H9 (cell line): ENCODE measurements at regions not wholly inside any gene's neighbourhood (a gene's known extent, or its start where the extent isn't known, plus 50 kb on each side); places are given as distances from the start of the nearest gene placed in this dataset.

ENCODE experiments used
- DNase-seq: peaks from one replicate; pipeline ENCODE4 v3.0.0-alpha.2; 2017
- H2AFZ ChIP-seq: one replicate; pipeline ENCODE4 v1.6.1; 2013; ENCODE audit warnings: mild to moderate bottlenecking, low read length, control low read depth, moderate library complexity
- H2AK5ac ChIP-seq: 2 replicates; pipeline ENCODE4 v1.6.1; 2013; ENCODE audit warnings: low read length, control low read depth, mixed read lengths; ENCODE audit not compliant: insufficient read length
- H2BK120ac ChIP-seq: one replicate; pipeline ENCODE4 v1.6.1; 2013; ENCODE audit warnings: low read depth, mild to moderate bottlenecking, low read length, control low read depth, inconsistent platforms; ENCODE audit not compliant: poor library complexity, severe bottlenecking
- H2BK12ac ChIP-seq: 2 replicates; pipeline ENCODE4 v1.6.1; 2013; ENCODE audit warnings: low read length, control low read depth, mixed read lengths, low read depth; ENCODE audit not compliant: insufficient read length
- H2BK15ac ChIP-seq: 2 replicates; pipeline ENCODE4 v1.6.1; 2013; ENCODE audit warnings: low read depth, low read length, control low read depth
- H2BK20ac ChIP-seq: one replicate; pipeline ENCODE4 v1.6.1; 2013; ENCODE audit warnings: low read depth, mild to moderate bottlenecking, low read length, control low read depth, inconsistent platforms; ENCODE audit not compliant: poor library complexity, severe bottlenecking
- H2BK5ac ChIP-seq: 2 replicates; pipeline ENCODE4 v1.6.1; 2013; ENCODE audit warnings: low read length, control low read depth, mixed read lengths; ENCODE audit not compliant: insufficient read length
- H3K14ac ChIP-seq: 2 replicates; pipeline ENCODE4 v1.6.1; 2013; ENCODE audit warnings: low read length, control low read depth; ENCODE audit not compliant: insufficient read depth
- H3K18ac ChIP-seq: 2 replicates; pipeline ENCODE4 v1.6.1; 2013; ENCODE audit warnings: low read depth, mild to moderate bottlenecking, mixed read lengths, low read length, control low read depth; ENCODE audit not compliant: insufficient read length
- H3K23ac ChIP-seq: 2 replicates; pipeline ENCODE4 v1.6.1; 2013; ENCODE audit warnings: low read length, control low read depth, mixed read lengths, low read depth; ENCODE audit not compliant: insufficient read length
- H3K23me2 ChIP-seq: 2 replicates; pipeline ENCODE4 v1.6.1; 2013; ENCODE audit warnings: low read depth, mild to moderate bottlenecking, mixed read lengths, low read length, control low read depth; ENCODE audit not compliant: insufficient read length, poor library complexity, severe bottlenecking
- H3K27ac ChIP-seq: 2 replicates; pipeline ENCODE4 v1.5.1; 2013; ENCODE audit warnings: low read length, control low read depth, mixed read lengths, low read depth; ENCODE audit not compliant: insufficient read length
- H3K27me3 ChIP-seq: 2 replicates; pipeline ENCODE4 v1.6.1; 2013; ENCODE audit warnings: low read length, control low read depth, inconsistent platforms; ENCODE audit not compliant: insufficient read depth
- H3K4ac ChIP-seq: 2 replicates; pipeline ENCODE4 v1.6.1; 2013; ENCODE audit warnings: low read depth, mild to moderate bottlenecking, control low read depth, inconsistent platforms, low read length, moderate library complexity
- H3K4me1 ChIP-seq: 2 replicates; pipeline ENCODE4 v1.6.1; 2013; ENCODE audit warnings: low read length, control low read depth, inconsistent platforms; ENCODE audit not compliant: insufficient read depth
- H3K4me2 ChIP-seq: 2 replicates; pipeline ENCODE4 v1.6.1; 2013; ENCODE audit warnings: low read length, control low read depth, mixed read lengths; ENCODE audit not compliant: insufficient read length, insufficient read depth
- H3K56ac ChIP-seq: 2 replicates; pipeline ENCODE4 v1.6.1; 2013; ENCODE audit warnings: low read depth, mild to moderate bottlenecking, mixed read lengths, low read length, control low read depth; ENCODE audit not compliant: insufficient read length
- H3K79me1 ChIP-seq: 2 replicates; pipeline ENCODE4 v1.6.1; 2013; ENCODE audit warnings: low read depth, mild to moderate bottlenecking, moderate library complexity, low read length, control low read depth, inconsistent platforms; ENCODE audit not compliant: insufficient read depth, poor library complexity, severe bottlenecking
- H3K79me2 ChIP-seq: 2 replicates; pipeline ENCODE4 v1.6.1; 2013; ENCODE audit warnings: low read length, control low read depth, inconsistent platforms; ENCODE audit not compliant: insufficient read depth
- H3K9ac ChIP-seq: 2 replicates; pipeline ENCODE4 v1.6.1; 2013; ENCODE audit warnings: low read length, control low read depth, mixed read lengths; ENCODE audit not compliant: insufficient read length; ENCODE audit errors: extremely low read depth
- H3K9me3 ChIP-seq: one replicate; pipeline ENCODE4 v1.6.1; 2013; ENCODE audit warnings: low read depth, low read length, inconsistent platforms; ENCODE audit not compliant: control insufficient read depth
- H3T11ph ChIP-seq: one replicate; pipeline ENCODE4 v1.6.1; 2013; ENCODE audit warnings: mild to moderate bottlenecking, low read length, control low read depth, inconsistent platforms
- H4K20me1 ChIP-seq: one replicate; pipeline ENCODE4 v1.6.1; 2013; ENCODE audit not compliant: control insufficient read depth, insufficient read length, insufficient read depth
- H4K5ac ChIP-seq: 2 replicates; pipeline ENCODE4 v1.6.1; 2013; ENCODE audit warnings: low read depth, mild to moderate bottlenecking, mixed read lengths, low read length, control low read depth; ENCODE audit not compliant: insufficient read length
- H4K8ac ChIP-seq: replicated peaks from 2 replicates; pipeline ENCODE4 v1.6.1; 2013; ENCODE audit warnings: low read length, control low read depth, mixed read lengths, low read depth; ENCODE audit not compliant: insufficient read length
- H4K91ac ChIP-seq: 2 replicates; pipeline ENCODE4 v1.6.1; 2013; ENCODE audit warnings: low read depth, mild to moderate bottlenecking, moderate library complexity, mixed read lengths, low read length, control low read depth; ENCODE audit not compliant: insufficient read length
- H3K27ac Mint-ChIP-seq, 3 experiments: 2 replicates in 2 of 3; 3 replicates in 1 of 3; pipeline ENCODE4 v1.8.0; 2020 to 2021; ENCODE audit warnings: mixed read lengths in 3 of 3, mild to moderate bottlenecking in 1 of 3, moderate library complexity in 1 of 3
- H3K27me3 Mint-ChIP-seq: 2 replicates; pipeline ENCODE4 v1.8.0; 2021; ENCODE audit warnings: low read depth, mild to moderate bottlenecking, moderate library complexity, mixed read lengths
- H3K36me3 Mint-ChIP-seq, 3 experiments: 2 replicates in 2 of 3; 3 replicates in 1 of 3; pipeline ENCODE4 v1.8.0; 2020 to 2021; ENCODE audit warnings: low read depth in 3 of 3, mixed read lengths in 3 of 3; ENCODE audit not compliant: insufficient read depth in 1 of 3
- H3K4me1 Mint-ChIP-seq, 2 experiments: 2 replicates each; pipeline ENCODE4 v1.8.0; 2020; ENCODE audit warnings: mixed read lengths in 2 of 2
- H3K4me3 Mint-ChIP-seq, 2 experiments: 2 replicates in 1 of 2; 3 replicates in 1 of 2; pipeline ENCODE4 v1.8.0; 2020 to 2021; ENCODE audit warnings: mild to moderate bottlenecking in 2 of 2, mixed read lengths in 2 of 2, moderate library complexity in 1 of 2
- H3K9me3 Mint-ChIP-seq, 2 experiments: 2 replicates in 1 of 2; 3 replicates in 1 of 2; pipeline ENCODE4 v1.8.0; 2020; ENCODE audit warnings: mild to moderate bottlenecking in 2 of 2, mixed read lengths in 2 of 2, moderate library complexity in 1 of 2
- WGBS: extraction: QIAGEN DNeasy Blood & Tissue Kit; methylation state at CpG from one replicate; pipeline ENCODE4 v1.1.7; 2013; ENCODE audit warnings: missing lambda C conversion rate, low lambda C conversion rate, mixed read lengths; ENCODE audit not compliant: insufficient read length; ENCODE audit errors: extremely low coverage; 5-methylcytosine and 5-hydroxymethylcytosine counted together
- TF ChIP-seq, protein P1 (sequence below): fragments of 200-600 bp; sonication (generic); conservative IDR thresholded peaks from 3 replicates; pipeline ENCODE4 v1.8.0; 2021; ENCODE audit warnings: antibody characterized with exemption, mild to moderate bottlenecking

DNA sequence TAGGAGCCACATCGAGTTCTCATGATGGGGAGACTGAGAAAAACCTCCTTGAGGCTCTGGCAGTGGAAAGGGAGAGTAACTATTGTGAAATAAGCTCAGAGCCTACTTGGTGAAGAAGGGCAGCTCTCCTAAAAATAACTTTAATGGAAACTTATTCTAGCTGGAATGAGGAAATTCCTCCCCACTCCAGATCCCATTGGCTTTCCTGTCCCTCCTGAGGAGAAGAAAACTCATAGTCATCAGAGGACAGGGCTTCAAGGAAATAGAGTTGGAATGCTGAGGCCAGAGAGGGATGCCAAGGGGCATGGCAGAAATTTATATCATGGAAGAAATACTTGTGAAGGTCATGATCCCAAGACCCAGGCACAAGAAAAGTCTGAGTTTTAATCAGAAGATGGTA lies 70.7 kb upstream of the TAPT1 start:
- WGBS, result no CpG with 5 or more reads among the region's 1 CpG
- TF ChIP-seq, protein P1, sequence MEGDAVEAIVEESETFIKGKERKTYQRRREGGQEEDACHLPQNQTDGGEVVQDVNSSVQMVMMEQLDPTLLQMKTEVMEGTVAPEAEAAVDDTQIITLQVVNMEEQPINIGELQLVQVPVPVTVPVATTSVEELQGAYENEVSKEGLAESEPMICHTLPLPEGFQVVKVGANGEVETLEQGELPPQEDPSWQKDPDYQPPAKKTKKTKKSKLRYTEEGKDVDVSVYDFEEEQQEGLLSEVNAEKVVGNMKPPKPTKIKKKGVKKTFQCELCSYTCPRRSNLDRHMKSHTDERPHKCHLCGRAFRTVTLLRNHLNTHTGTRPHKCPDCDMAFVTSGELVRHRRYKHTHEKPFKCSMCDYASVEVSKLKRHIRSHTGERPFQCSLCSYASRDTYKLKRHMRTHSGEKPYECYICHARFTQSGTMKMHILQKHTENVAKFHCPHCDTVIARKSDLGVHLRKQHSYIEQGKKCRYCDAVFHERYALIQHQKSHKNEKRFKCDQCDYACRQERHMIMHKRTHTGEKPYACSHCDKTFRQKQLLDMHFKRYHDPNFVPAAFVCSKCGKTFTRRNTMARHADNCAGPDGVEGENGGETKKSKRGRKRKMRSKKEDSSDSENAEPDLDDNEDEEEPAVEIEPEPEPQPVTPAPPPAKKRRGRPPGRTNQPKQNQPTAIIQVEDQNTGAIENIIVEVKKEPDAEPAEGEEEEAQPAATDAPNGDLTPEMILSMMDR, result no peak
- H3K9me3 Mint-ChIP-seq, result peaks cover 3 to 5% of the 10 kb centered on the region in 2 experiments; a peak in 3 of 5 replicates

More for the DNA sequence above, 70.7 kb upstream of the TAPT1 start:
- Histone ChIP-seq H3K4me2 (no peak overlapping the region), H3K18ac (no peak overlapping the region), H2BK20ac (no peak overlapping the region), H2BK120ac (no peak overlapping the region), H3K27me3 (no peaks in the 10 kb centered on the region), H2AFZ (no peak overlapping the region), H3K9ac (no peak overlapping the region), H4K5ac (no peak overlapping the region), H3K56ac (no peak overlapping the region), H4K91ac (no peak overlapping the region), H3K23me2 (no peaks in the 10 kb centered on the region), H2BK12ac (no peak overlapping the region), H3K27ac (no peak overlapping the region), H3K9me3 (no peaks in the 10 kb centered on the region), H3K14ac (no peak overlapping the region), H4K20me1 (no peaks in the 10 kb centered on the region), H3K79me1 (no peaks in the 10 kb centered on the region), H2BK15ac (no peak overlapping the region), H3K4ac (no peak overlapping the region), H3T11ph (no peak overlapping the region), H2BK5ac (no peak overlapping the region), H2AK5ac (no peak overlapping the region), H3K4me1 (no peaks in the 10 kb centered on the region; the same call in 1 of the 2 replicates), H4K8ac (no peak overlapping the region), H3K79me2 (no peaks in the 10 kb centered on the region), H3K23ac (no peak overlapping the region)
- DNase-seq, result no peak
- Mint-ChIP-seq H3K36me3 (no peaks in the 10 kb centered on the region), H3K4me3 (no peak overlapping the region), H3K27ac (no peak overlapping the region), H3K4me1 (peaks cover 11 to 12% of the 10 kb centered on the region in 2 experiments), H3K27me3 (no peaks in the 10 kb centered on the region)
